ENCODE measurements at regions not wholly inside any gene's neighbourhood (a gene's known extent, or its start where the extent isn't known, plus 50 kb on each side); places are given as distances from the start of the nearest gene placed in this dataset.

GRCh38 chr2:236674238-236674637, 104.6 kb downstream of the ACKR3 start (continued):
- TF ChIP-seq CEBPZ (IDR thresholded peaks at IDR 0.05; ENCODE audit: borderline replicate concordance, low read depth, low read length) (no peak), CTCF (IDR thresholded peaks at IDR 0.05 in 2 of 3, conservative IDR thresholded peaks at IDR 0.05 in 1 of 3; ENCODE audit: insufficient read depth in 2 of 3, low read depth in 1 of 3, low read length in 3 of 3) (no peak), CREBBP (IDR thresholded peaks at IDR 0.05; ENCODE audit: low read depth, low read length) (no peak), E2F1 (CRISPR knock-in tag; IDR thresholded peaks at IDR 0.05) (no peak), BHLHE40 (IDR thresholded peaks at IDR 0.05; ENCODE audit: low read length) (no peak), ZNF717 (CRISPR knock-in tag; IDR thresholded peaks at IDR 0.05) (no peak)

Data from K562 (cell line).